ENCODE measurements at regions not wholly inside any gene's neighbourhood (a gene's known extent, or its start where the extent isn't known, plus 50 kb on each side); places are given as distances from the start of the nearest gene placed in this dataset.

GRCh38 chr3:182562274-182562673 is 231.0 kb upstream of the ATP11B start:
- DNase-seq (ENCODE audit: low spot score), result no peak
- TF ChIP-seq CTCF (IDR thresholded peaks at IDR 0.05; ENCODE audit: poor library complexity, severe bottlenecking), result no peak
- no peaks in the 10 kb centered on the region for H3K27me3 ChIP-seq (ENCODE audit: insufficient read depth, poor library complexity, severe bottlenecking)
- ATAC-seq (ENCODE audit: low read depth), result no peak
- H3K36me3 ChIP-seq (ENCODE audit: low read depth), result no peaks in the 10 kb centered on the region
- H3K27ac ChIP-seq (ENCODE audit: poor library complexity, severe bottlenecking), result no peak overlapping the region
- H3K4me1 ChIP-seq (ENCODE audit: insufficient read depth, poor library complexity, severe bottlenecking), result no peaks in the 10 kb centered on the region
- no peak overlapping the region for H3K4me3 ChIP-seq (ENCODE audit: severe bottlenecking)
- no peaks in the 10 kb centered on the region for H3K9me3 ChIP-seq (ENCODE audit: severe bottlenecking)

GRCh38 chr3:182565916-182566796 is 227.1 kb upstream of the ATP11B start:
- no peaks in the 10 kb centered on the region for H3K4me1 ChIP-seq (ENCODE audit: insufficient read depth, poor library complexity, severe bottlenecking)
- H3K4me3 ChIP-seq (ENCODE audit: severe bottlenecking), result no peak overlapping the region
- no peak overlapping the region for H3K27ac ChIP-seq (ENCODE audit: poor library complexity, severe bottlenecking)
- ATAC-seq (ENCODE audit: low read depth) (no peak), DNase-seq (ENCODE audit: low spot score) (no peak)
- H3K36me3 ChIP-seq (ENCODE audit: low read depth), result no peaks in the 10 kb centered on the region
- no peaks in the 10 kb centered on the region for H3K27me3 ChIP-seq (ENCODE audit: insufficient read depth, poor library complexity, severe bottlenecking)
- TF ChIP-seq CTCF (IDR thresholded peaks at IDR 0.05; ENCODE audit: poor library complexity, severe bottlenecking), result no peak
- H3K9me3 ChIP-seq (ENCODE audit: severe bottlenecking), result no peaks in the 10 kb centered on the region

- ATAC-seq (ENCODE audit: low read depth), result no peak
- Histone ChIP-seq H3K27me3 (ENCODE audit: insufficient read depth, poor library complexity, severe bottlenecking) (no peaks in the 10 kb centered on the region), H3K4me3 (ENCODE audit: severe bottlenecking) (no peak overlapping the region), H3K9me3 (ENCODE audit: severe bottlenecking) (no peaks in the 10 kb centered on the region), H3K36me3 (ENCODE audit: low read depth) (no peaks in the 10 kb centered on the region), H3K4me1 (ENCODE audit: insufficient read depth, poor library complexity, severe bottlenecking) (no peaks in the 10 kb centered on the region), H3K27ac (ENCODE audit: poor library complexity, severe bottlenecking) (no peak overlapping the region)
- TF ChIP-seq CTCF (IDR thresholded peaks at IDR 0.05; ENCODE audit: poor library complexity, severe bottlenecking), result no peak
- no peak for DNase-seq (ENCODE audit: low spot score)
These were observed 225.6 kb upstream of the ATP11B start for GRCh38 chr3:182567700-182568099.

GRCh38 chr3:182568261-182568660 is 225.0 kb upstream of the ATP11B start:
- no peaks in the 10 kb centered on the region for H3K4me1 ChIP-seq (ENCODE audit: insufficient read depth, poor library complexity, severe bottlenecking)
- ATAC-seq (ENCODE audit: low read depth), result no peak
- no peak for TF ChIP-seq CTCF (IDR thresholded peaks at IDR 0.05; ENCODE audit: poor library complexity, severe bottlenecking)
- H3K36me3 ChIP-seq (ENCODE audit: low read depth), result no peaks in the 10 kb centered on the region
- H3K9me3 ChIP-seq (ENCODE audit: severe bottlenecking), result no peaks in the 10 kb centered on the region
- H3K27me3 ChIP-seq (ENCODE audit: insufficient read depth, poor library complexity, severe bottlenecking), result no peaks in the 10 kb centered on the region
- no peak for DNase-seq (ENCODE audit: low spot score)
- H3K27ac ChIP-seq (ENCODE audit: poor library complexity, severe bottlenecking), result no peak overlapping the region
- no peak overlapping the region for H3K4me3 ChIP-seq (ENCODE audit: severe bottlenecking)

GRCh38 chr3:182568876-182569275 is 224.4 kb upstream of the ATP11B start:
- Histone ChIP-seq H3K4me3 (ENCODE audit: severe bottlenecking) (no peak overlapping the region), H3K4me1 (ENCODE audit: insufficient read depth, poor library complexity, severe bottlenecking) (no peaks in the 10 kb centered on the region), H3K27me3 (ENCODE audit: insufficient read depth, poor library complexity, severe bottlenecking) (no peaks in the 10 kb centered on the region), H3K9me3 (ENCODE audit: severe bottlenecking) (no peaks in the 10 kb centered on the region), H3K27ac (ENCODE audit: poor library complexity, severe bottlenecking) (no peak overlapping the region), H3K36me3 (ENCODE audit: low read depth) (no peaks in the 10 kb centered on the region)
- ATAC-seq (ENCODE audit: low read depth), result no peak
- no peak for DNase-seq (ENCODE audit: low spot score)
- TF ChIP-seq CTCF (IDR thresholded peaks at IDR 0.05; ENCODE audit: poor library complexity, severe bottlenecking), result no peak

Measured in RWPE2 (cell line).